ENCODE measurements at regions not wholly inside any gene's neighbourhood (a gene's known extent, or its start where the extent isn't known, plus 50 kb on each side); places are given as distances from the start of the nearest gene placed in this dataset.

DNA sequence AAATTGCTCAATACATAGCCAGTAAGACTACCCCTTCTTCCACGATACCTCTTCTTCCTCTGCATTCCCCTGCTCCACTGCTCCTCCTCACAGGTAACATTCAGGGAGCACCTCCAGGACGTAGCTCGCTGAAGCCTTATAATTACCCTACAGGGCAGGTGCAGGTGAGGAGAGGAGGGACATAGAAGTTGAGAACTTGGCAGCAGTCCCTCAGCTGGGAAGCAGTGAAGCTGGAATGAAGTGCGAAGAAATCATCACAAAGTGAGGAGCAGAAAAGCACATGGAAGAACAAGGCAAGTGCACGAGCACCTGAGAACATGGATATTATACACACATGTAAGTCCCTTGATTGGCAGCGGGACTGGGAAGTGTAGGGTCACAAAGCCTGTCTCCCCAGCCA, 118.2 kb downstream of the HSD17B3 start:
- no peak overlapping the region for H3K4me3 ChIP-seq
- H3K27ac ChIP-seq: no peak overlapping the region
- no peak for DNase-seq
- peaks cover 0 to 35% (median 4%) of the 10 kb centered on the region in 9 donors for H3K27me3 ChIP-seq
- H3K9me3 ChIP-seq: peaks cover 0 to 12% (median 0%) of the 10 kb centered on the region in 12 donors
- no peak for ATAC-seq
- H3K36me3 ChIP-seq: no peaks in the 10 kb centered on the region
- WGBS, 4 donors: 92 to 96% (median 92%) methylated on average over 6 of the region's 6 CpGs
- intact Hi-C loops (cut with DNase I): no loop called here
- TF ChIP-seq, protein P1, sequence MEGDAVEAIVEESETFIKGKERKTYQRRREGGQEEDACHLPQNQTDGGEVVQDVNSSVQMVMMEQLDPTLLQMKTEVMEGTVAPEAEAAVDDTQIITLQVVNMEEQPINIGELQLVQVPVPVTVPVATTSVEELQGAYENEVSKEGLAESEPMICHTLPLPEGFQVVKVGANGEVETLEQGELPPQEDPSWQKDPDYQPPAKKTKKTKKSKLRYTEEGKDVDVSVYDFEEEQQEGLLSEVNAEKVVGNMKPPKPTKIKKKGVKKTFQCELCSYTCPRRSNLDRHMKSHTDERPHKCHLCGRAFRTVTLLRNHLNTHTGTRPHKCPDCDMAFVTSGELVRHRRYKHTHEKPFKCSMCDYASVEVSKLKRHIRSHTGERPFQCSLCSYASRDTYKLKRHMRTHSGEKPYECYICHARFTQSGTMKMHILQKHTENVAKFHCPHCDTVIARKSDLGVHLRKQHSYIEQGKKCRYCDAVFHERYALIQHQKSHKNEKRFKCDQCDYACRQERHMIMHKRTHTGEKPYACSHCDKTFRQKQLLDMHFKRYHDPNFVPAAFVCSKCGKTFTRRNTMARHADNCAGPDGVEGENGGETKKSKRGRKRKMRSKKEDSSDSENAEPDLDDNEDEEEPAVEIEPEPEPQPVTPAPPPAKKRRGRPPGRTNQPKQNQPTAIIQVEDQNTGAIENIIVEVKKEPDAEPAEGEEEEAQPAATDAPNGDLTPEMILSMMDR (IDR thresholded peaks at IDR 0.05): no peak
- TF ChIP-seq POLR2A (IDR thresholded peaks at IDR 0.05): no peak
- peaks cover 0 to 2% (median 0%) of the 10 kb centered on the region in 12 donors for H3K4me1 ChIP-seq

DNA sequence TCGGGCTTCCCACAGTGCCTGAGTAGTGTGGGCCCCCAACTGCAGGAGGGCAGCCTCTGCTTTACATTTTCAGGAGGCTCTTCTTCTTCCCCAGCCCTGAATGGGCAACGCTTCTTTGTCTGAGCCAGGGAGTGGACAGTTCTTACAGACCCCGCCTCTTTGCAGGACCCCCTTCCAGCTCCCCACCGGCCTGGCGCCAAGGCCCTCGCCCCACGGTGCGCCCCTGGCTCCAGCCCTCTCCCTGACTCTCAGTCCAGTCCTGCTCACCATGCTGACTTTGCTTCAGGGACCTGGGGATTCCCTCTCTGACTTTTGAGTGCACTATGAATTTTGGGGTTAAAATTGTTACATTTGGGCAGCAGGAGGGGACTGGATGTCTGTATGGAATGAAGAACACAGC, 123.8 kb downstream of the HSD17B3 start:
- WGBS, 4 donors: 87 to 95% (median 89%) methylated on average over 8 of the region's 8 CpGs
- Histone ChIP-seq H3K9me3 (no peaks in the 10 kb centered on the region), H3K36me3 (no peaks in the 10 kb centered on the region), H3K27me3 (peaks cover 0 to 33% (median 4%) of the 10 kb centered on the region in 9 donors), H3K4me3 (no peak overlapping the region), H3K27ac (no peak overlapping the region), H3K4me1 (peaks cover 0 to 8% (median 0%) of the 10 kb centered on the region in 12 donors)
- no peak for TF ChIP-seq POLR2A (IDR thresholded peaks at IDR 0.05)
- intact Hi-C loops (cut with DNase I): no loop called here
- ATAC-seq (no peak), DNase-seq (no peak)

DNA sequence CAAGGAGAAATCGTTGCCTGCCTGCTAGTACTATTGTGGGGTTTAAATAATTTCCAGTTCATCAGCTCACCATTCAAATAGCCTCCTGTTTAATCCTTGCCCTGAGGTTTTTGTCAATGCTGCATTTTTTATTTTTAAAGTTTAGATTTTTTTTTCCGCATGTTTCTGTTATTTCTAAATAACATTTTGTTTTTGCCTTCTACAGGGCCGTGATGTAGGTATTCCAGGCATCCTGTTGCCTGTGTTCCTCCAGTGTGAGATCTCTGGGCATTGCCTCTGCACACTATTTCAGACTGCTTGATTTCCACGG, 124.3 kb downstream of the HSD17B3 start:
- Histone ChIP-seq H3K4me3 (no peak overlapping the region), H3K4me1 (peaks cover 0 to 8% (median 0%) of the 10 kb centered on the region in 12 donors), H3K36me3 (no peaks in the 10 kb centered on the region), H3K9me3 (no peaks in the 10 kb centered on the region), H3K27me3 (peaks cover 0 to 31% (median 4%) of the 10 kb centered on the region in 9 donors), H3K27ac (no peak overlapping the region)
- DNase-seq (no peak), ATAC-seq (no peak)
- 46 to 60% (median 56%) methylated on average over 4 of the region's 4 CpGs for WGBS, 4 donors
- TF ChIP-seq, protein P1 (IDR thresholded peaks at IDR 0.05): no peak
- no peak for TF ChIP-seq POLR2A (IDR thresholded peaks at IDR 0.05)
- intact Hi-C loops (cut with DNase I): no loop called here

DNA sequence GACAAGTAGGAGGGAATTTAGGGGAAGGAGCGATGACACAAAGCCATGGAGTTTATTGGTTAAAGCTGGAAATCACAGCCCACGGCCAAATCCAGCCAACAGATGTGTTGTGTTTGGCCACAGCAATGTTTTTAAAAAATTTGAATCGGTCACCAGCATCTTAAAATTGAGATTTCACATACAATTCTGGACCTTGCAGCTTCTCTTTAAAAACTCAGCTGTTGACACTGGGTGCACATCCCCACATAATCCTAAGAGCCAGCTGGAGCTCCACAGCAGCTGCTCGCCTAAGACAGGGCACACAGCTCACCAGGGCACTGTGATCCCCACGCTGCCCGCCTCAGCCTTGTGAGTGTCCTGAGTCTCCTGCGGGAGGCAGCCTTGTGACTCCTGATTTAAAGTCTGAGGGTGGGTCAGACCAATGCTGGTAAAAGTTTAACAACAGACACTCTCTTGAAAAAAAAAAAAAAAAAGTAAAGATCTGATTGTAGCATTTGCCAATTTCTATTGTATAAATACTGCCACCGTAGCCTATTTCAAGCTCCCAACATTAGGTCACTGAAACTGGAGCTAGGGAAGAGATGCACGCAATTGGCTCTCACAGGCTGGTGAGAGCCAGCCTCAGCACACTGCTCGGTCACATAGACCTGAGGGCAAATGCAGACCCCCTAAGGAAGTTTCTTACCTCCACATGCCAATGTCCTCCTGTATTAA, 124.8 kb downstream of the HSD17B3 start:
- Histone ChIP-seq H3K9me3 (no peaks in the 10 kb centered on the region), H3K27ac (no peak overlapping the region), H3K27me3 (peaks cover 0 to 36% (median 4%) of the 10 kb centered on the region in 9 donors), H3K4me1 (peaks cover 0 to 8% (median 0%) of the 10 kb centered on the region in 12 donors), H3K4me3 (no peak overlapping the region), H3K36me3 (no peaks in the 10 kb centered on the region)
- WGBS, 4 donors: 50 to 60% (median 54%) methylated on average over 10 of the region's 10 CpGs
- ATAC-seq: peak in 1 of 4 donors; percentile 28
- DNase-seq: peak in 1 of 5 donors; percentile 47
- TF ChIP-seq, protein P1 (IDR thresholded peaks at IDR 0.05): no peak
- TF ChIP-seq POLR2A (IDR thresholded peaks at IDR 0.05): no peak
- intact Hi-C loops (cut with DNase I): no loop called here

DNA sequence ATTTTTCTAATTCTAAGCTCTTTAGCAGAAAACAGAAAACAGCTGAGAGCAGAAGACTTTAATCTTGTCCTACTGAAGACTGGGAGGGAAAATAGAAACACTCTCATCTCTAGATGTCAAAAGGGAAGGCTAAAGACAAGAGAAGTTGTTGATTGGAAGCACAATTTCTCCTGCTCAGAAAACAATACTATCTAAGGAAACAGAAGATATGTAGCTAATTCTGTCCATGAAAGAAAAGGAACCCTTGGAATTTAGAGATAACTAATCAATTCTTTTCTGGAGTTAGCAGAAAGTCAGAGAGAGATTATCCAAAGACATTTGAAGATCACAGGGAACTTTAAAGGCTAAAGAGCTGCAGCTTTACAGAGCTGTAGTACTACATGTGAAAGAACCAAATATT, 126.2 kb downstream of the HSD17B3 start:
- Histone ChIP-seq H3K9me3 (no peaks in the 10 kb centered on the region), H3K27ac (no peak overlapping the region), H3K36me3 (no peaks in the 10 kb centered on the region), H3K27me3 (peaks cover 0 to 38% (median 0%) of the 10 kb centered on the region in 9 donors), H3K4me3 (no peak overlapping the region), H3K4me1 (peaks cover 0 to 8% (median 0%) of the 10 kb centered on the region in 12 donors)
- no peak for ATAC-seq
- intact Hi-C loops (cut with DNase I): no loop called here
- no peak for DNase-seq
- no peak for TF ChIP-seq POLR2A (IDR thresholded peaks at IDR 0.05)
- TF ChIP-seq, protein P1 (IDR thresholded peaks at IDR 0.05): no peak
